ENCODE measurements at regions not wholly inside any gene's neighbourhood (a gene's known extent, or its start where the extent isn't known, plus 50 kb on each side); places are given as distances from the start of the nearest gene placed in this dataset.

DNA sequence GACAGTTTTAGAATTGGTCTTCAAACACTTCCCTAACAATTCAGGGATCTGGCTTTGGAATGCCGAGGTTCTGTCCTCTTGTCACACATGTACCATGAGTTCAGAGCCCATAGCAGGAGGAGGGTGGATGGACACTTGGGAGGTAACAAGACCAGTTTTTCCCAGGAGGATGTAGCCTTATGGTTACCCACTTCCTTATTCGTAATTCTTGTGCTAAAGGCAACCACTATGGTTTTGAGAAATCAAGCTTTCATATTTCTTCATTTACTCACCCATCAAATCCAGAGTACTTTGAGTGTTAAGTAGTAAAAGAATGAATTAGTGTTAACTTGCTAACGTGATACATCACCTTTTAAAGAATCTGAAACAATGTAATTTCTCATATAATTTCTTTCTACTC is 479.6 kb upstream of the ALCAM start:
- POLR2A ChIA-PET = no interaction called here
- Histone ChIP-seq H3K9me3 (ENCODE audit: control insufficient read depth, insufficient read depth, low read depth, low read length) (no peaks in the 10 kb centered on the region), H3K4me1 (ENCODE audit: control insufficient read depth, insufficient read depth, low read length) (no peaks in the 10 kb centered on the region), H3K27ac (ENCODE audit: low read length) (no peak overlapping the region), H3K27me3 (ENCODE audit: control insufficient read depth, insufficient read depth, low read length) (no peaks in the 10 kb centered on the region), H3K4me3 (ENCODE audit: low read depth in 2 of 2, low read length in 2 of 2) (no peak overlapping the region), H3K36me3 (ENCODE audit: control insufficient read depth, insufficient read depth, low read length) (no peaks in the 10 kb centered on the region)
- TF ChIP-seq SIN3A (IDR thresholded peaks at IDR 0.05; ENCODE audit: borderline replicate concordance, insufficient read depth, low read depth, low read length) = no peak
- in situ Hi-C loops (cut with HindIII; ENCODE audit: low pct_unique_long_range_greater_than_20kb, low sequenced_read_pairs) = no loop called here
- CTCF ChIA-PET = no interaction called here
- no TSS peak for BruUV-seq (replicated peaks)
- no peak for DNase-seq (ENCODE audit: low read depth, low spot score)
- intact Hi-C loops (cut with micrococcal nuclease; ENCODE audit: unreplicated experiment) = no loop called here
- no peak for ATAC-seq

DNA sequence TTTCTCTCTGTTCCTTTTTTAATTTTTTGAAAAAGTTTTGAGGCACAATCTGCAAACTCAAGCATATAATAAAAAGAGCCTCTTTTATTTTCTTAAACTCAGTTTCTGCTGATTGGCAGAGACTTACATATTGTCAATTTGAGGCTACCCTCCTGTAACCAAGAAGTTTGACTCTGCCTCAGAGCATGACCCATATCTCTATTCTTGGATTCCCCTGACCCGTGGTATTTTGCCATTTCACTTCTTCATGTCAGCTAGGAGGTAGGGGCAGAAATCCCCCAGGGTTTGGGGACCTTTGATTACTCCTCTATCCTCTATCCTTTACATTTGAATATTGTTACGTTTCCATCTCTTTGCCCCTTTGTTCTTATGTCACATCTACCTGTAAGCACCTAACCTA is 479.1 kb upstream of the ALCAM start:
- no peak overlapping the region for H3K27ac ChIP-seq (ENCODE audit: low read length)
- TF ChIP-seq POLR2AphosphoS5 (IDR thresholded peaks at IDR 0.05; ENCODE audit: low read depth, low read length) (no peak), SIN3A (IDR thresholded peaks at IDR 0.05; ENCODE audit: borderline replicate concordance, insufficient read depth, low read depth, low read length) (no peak), TCF7L2 (IDR thresholded peaks at IDR 0.05; ENCODE audit: low read depth, low read length) (no peak)
- TF ChIP-seq, protein P1, sequence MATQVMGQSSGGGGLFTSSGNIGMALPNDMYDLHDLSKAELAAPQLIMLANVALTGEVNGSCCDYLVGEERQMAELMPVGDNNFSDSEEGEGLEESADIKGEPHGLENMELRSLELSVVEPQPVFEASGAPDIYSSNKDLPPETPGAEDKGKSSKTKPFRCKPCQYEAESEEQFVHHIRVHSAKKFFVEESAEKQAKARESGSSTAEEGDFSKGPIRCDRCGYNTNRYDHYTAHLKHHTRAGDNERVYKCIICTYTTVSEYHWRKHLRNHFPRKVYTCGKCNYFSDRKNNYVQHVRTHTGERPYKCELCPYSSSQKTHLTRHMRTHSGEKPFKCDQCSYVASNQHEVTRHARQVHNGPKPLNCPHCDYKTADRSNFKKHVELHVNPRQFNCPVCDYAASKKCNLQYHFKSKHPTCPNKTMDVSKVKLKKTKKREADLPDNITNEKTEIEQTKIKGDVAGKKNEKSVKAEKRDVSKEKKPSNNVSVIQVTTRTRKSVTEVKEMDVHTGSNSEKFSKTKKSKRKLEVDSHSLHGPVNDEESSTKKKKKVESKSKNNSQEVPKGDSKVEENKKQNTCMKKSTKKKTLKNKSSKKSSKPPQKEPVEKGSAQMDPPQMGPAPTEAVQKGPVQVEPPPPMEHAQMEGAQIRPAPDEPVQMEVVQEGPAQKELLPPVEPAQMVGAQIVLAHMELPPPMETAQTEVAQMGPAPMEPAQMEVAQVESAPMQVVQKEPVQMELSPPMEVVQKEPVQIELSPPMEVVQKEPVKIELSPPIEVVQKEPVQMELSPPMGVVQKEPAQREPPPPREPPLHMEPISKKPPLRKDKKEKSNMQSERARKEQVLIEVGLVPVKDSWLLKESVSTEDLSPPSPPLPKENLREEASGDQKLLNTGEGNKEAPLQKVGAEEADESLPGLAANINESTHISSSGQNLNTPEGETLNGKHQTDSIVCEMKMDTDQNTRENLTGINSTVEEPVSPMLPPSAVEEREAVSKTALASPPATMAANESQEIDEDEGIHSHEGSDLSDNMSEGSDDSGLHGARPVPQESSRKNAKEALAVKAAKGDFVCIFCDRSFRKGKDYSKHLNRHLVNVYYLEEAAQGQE (IDR thresholded peaks at IDR 0.05; ENCODE audit: insufficient read depth in 1 of 2, low read depth in 2 of 2, low read length in 1 of 2) = no peak
- TF ChIP-seq, protein P2, sequence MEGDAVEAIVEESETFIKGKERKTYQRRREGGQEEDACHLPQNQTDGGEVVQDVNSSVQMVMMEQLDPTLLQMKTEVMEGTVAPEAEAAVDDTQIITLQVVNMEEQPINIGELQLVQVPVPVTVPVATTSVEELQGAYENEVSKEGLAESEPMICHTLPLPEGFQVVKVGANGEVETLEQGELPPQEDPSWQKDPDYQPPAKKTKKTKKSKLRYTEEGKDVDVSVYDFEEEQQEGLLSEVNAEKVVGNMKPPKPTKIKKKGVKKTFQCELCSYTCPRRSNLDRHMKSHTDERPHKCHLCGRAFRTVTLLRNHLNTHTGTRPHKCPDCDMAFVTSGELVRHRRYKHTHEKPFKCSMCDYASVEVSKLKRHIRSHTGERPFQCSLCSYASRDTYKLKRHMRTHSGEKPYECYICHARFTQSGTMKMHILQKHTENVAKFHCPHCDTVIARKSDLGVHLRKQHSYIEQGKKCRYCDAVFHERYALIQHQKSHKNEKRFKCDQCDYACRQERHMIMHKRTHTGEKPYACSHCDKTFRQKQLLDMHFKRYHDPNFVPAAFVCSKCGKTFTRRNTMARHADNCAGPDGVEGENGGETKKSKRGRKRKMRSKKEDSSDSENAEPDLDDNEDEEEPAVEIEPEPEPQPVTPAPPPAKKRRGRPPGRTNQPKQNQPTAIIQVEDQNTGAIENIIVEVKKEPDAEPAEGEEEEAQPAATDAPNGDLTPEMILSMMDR (IDR thresholded peaks at IDR 0.05) = no peak
- no peaks in the 10 kb centered on the region for H3K36me3 ChIP-seq (ENCODE audit: control insufficient read depth, insufficient read depth, low read length)
- intact Hi-C loops (cut with micrococcal nuclease; ENCODE audit: unreplicated experiment) (no loop called here), in situ Hi-C loops (cut with HindIII; ENCODE audit: low pct_unique_long_range_greater_than_20kb, low sequenced_read_pairs) (no loop called here)
- ChIA-PET POLR2A (no interaction called here), CTCF (no interaction called here)
- BruUV-seq (replicated peaks) = no TSS peak
- ATAC-seq (no peak), DNase-seq (ENCODE audit: low read depth, low spot score) (no peak)
- no peak overlapping the region for H3K4me3 ChIP-seq (ENCODE audit: low read depth in 2 of 2, low read length in 2 of 2)
- no peaks in the 10 kb centered on the region for H3K4me1 ChIP-seq (ENCODE audit: control insufficient read depth, insufficient read depth, low read length)
- H3K9me3 ChIP-seq (ENCODE audit: control insufficient read depth, insufficient read depth, low read depth, low read length) = no peaks in the 10 kb centered on the region
- H3K27me3 ChIP-seq (ENCODE audit: control insufficient read depth, insufficient read depth, low read length) = no peaks in the 10 kb centered on the region

DNA sequence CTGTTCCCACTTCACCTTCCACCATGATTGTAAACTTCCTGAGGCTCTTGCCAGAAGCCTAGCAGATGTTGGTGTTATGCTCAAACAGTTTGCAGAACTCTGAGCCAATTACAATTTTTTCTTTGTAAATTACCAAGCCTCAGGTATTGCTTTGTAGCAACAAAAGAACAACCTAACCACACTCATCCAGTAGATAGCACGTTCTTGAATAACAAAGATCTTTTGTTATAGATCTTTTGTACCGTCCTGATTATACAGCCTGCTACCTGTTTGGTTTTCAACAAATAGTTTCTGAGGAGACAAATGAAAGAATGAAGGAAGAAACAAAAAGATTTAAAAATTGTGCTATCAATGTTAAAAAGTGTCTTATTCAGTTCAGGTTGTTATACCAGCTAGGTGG is 474.7 kb upstream of the ALCAM start:
- BruUV-seq (replicated peaks) = no TSS peak
- POLR2A ChIA-PET = no interaction called here
- CTCF ChIA-PET = no interaction called here
- ATAC-seq = no peak
- no peak for TF ChIP-seq SIN3A (IDR thresholded peaks at IDR 0.05; ENCODE audit: borderline replicate concordance, insufficient read depth, low read depth, low read length)
- Histone ChIP-seq H3K4me3 (ENCODE audit: low read depth in 2 of 2, low read length in 2 of 2) (no peak overlapping the region), H3K27ac (ENCODE audit: low read length) (no peak overlapping the region), H3K4me1 (ENCODE audit: control insufficient read depth, insufficient read depth, low read length) (no peaks in the 10 kb centered on the region), H3K9me3 (ENCODE audit: control insufficient read depth, insufficient read depth, low read depth, low read length) (0 out of 2 replicates have a peak, but pooled peaks cover 3% of the 10 kb centered on the region), H3K27me3 (ENCODE audit: control insufficient read depth, insufficient read depth, low read length) (no peaks in the 10 kb centered on the region), H3K36me3 (ENCODE audit: control insufficient read depth, insufficient read depth, low read length) (no peaks in the 10 kb centered on the region)
- intact Hi-C loops (cut with micrococcal nuclease; ENCODE audit: unreplicated experiment) = no loop called here
- DNase-seq (ENCODE audit: low read depth, low spot score) = no peak
- in situ Hi-C loops (cut with HindIII; ENCODE audit: low pct_unique_long_range_greater_than_20kb, low sequenced_read_pairs) = no loop called here
